Hematopoietic multipotent progenitor cell treated with erythropoietin and hydrocortisone succinate and interleukin-3 and kit ligand, for 17 days (in vitro differentiated cells): ENCODE measurements at regions not wholly inside any gene's neighbourhood (a gene's known extent, or its start where the extent isn't known, plus 50 kb on each side); places are given as distances from the start of the nearest gene placed in this dataset.
"Not testable (repeated sequence)": the region's sequence is repeated elsewhere in the genome, so short reads cannot be mapped to it uniquely, and the experiment has no call there.

ENCODE experiments used
- DNase-seq: peaks from one replicate; pipeline ENCODE4 v3.0.0-alpha.2; 2015; ENCODE audit warnings: low spot score

DNA sequence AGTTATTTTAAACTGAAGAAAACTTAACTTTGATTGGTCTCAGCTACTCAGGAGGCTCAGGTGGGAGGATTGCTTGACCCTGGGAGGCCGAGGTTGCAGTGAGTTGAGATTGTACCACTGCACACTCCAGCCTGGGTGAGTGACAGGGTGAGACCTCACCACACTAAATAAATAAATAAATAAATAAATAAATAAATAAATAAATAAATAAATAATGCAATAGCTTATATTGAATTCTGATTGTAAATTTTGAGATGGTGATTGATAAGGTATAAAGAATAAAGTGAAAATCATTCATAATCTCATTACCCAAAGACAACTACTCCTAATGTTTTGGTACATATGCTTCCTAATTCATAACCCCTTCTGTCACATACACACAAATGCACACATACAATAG is 58.1 kb downstream of the TUBA3C start:
- no peak for DNase-seq

- no peak for DNase-seq
Observed at GRCh38 chr13:19117913-19118739, 63.5 kb downstream of the TUBA3C start.

DNA sequence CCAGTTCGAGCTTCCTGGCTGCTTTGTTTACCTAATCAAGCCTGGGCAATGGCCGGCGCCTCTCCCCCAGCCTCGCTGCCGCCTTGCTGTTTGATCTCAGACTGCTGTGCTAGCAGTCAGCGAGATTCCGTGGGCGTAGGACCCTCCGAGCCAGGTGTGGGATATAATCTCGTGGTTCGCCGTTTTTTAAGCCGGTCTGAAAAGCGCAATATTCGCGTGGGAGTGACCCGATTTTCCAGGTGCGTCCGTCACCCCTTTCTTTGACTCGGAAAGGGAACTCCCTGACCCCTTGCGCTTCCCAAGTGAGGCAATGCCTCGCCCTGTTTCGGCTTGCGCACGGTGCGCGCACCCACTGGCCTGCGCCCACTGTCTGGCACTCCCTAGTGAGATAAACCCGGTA is 72.4 kb downstream of the TUBA3C start:
- DNase-seq: not testable (repeated sequence)

- no peak for DNase-seq
Observed at GRCh38 chr13:19103140-19103539, 78.5 kb downstream of the TUBA3C start.

- DNase-seq: no peak
Observed at GRCh38 chr13:19093369-19093768, 88.3 kb downstream of the TUBA3C start.

DNA sequence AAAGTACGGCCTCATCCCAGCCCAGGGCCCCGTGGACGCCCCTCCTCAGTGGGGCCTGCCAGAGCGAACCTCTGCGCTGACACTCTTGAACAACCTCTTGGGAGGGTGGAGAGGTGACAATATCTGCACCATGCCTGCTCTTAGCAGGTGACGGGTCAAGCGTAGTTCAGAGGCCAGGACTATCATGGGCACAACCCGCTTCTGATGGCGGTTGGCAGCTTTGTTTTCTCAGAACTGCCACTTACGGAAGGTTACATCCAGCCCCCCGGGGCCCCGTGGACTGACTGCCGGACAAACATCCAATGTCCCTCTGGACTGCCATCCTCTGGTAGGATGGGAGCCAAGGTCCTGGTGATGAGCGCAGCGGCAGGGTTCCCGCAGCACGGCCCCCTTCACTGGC is 91.1 kb downstream of the TUBA3C start:
- no peak for DNase-seq

DNA sequence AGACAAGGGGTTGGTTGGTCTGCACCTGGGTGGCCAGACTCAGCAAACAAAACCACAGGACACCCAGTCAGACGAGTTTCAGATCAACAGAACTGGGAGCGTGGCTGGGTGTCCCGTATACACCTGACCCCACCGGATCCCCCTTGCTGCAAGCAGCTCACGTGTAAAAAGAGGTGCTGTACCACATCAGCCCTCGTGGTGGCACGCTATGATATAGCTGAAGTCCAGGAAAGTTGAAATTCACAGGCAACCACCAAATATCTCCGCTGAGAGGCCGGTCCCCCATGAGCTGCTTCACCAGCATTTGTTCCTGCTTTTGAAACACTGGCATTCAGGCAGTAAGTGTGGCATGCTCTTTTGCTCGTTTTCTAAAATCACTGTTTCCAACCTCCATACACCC is 92.3 kb downstream of the TUBA3C start:
- no peak for DNase-seq

DNA sequence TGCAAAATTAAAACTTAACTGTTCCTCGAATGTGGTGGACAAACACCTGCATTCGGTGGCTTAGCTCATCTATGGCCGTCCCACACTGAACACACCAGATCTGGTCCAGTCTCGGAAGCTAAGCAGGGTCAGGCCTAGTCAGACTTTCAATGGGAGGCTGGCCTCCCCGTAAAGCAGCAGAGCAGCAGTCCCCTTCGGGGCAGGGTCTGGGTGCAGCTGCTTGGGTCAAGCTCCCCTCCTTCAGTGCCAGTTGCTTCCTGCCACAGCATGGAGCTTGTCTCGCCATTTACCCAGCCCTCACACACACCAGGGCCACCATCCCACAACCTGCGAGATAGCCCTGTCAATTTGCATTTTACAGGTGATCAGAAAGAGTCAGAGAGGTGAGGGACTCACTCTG is 93.2 kb downstream of the TUBA3C start:
- no peak for DNase-seq

DNA sequence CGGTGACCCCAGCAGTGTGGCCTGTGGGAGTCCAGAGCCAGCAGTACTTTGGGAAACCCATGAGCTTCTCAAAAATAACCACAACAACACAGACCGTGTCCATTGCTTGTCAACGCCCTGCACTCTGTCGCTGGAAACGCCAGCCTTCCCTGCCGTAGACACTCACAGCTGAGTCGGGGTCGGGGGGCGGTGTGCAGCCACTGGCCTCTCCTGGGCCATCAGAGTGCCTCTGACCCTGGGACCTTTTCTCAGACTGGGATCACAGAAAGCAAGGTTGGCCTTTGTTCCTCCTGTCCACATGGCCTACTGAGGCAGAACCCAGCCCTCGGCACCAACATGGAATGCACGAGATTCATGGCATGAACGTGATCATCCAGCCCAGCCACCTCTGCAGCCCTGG is 95.7 kb downstream of the TUBA3C start:
- no peak for DNase-seq

DNA sequence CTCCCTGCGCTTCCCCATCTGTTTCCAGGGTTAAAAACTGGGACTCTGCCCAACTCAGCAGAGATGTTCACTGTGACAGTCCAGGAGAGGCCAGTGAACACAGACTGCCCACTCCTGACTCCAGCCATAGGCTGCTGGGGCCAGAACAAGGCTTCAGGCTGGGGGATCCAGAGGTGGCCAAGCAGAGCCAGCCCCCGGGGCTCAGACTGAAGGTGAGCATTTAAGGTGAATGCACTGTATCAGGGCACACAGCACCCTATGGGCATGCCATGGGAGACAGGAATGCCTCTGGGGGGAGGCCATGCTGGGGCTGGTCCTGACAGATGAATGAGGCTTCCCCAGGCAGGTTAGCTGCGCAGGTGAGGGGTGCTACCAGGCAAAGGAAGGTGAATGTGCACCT is 96.4 kb downstream of the TUBA3C start:
- DNase-seq: no peak

GRCh38 chr13:19083340-19083739 is 98.3 kb downstream of the TUBA3C start:
- no peak for DNase-seq

- no peak for DNase-seq
Observed at GRCh38 chr13:19075418-19075817, 106.2 kb downstream of the TUBA3C start.

GRCh38 chr13:19074519-19074918 is 107.1 kb downstream of the TUBA3C start:
- no peak for DNase-seq

DNA sequence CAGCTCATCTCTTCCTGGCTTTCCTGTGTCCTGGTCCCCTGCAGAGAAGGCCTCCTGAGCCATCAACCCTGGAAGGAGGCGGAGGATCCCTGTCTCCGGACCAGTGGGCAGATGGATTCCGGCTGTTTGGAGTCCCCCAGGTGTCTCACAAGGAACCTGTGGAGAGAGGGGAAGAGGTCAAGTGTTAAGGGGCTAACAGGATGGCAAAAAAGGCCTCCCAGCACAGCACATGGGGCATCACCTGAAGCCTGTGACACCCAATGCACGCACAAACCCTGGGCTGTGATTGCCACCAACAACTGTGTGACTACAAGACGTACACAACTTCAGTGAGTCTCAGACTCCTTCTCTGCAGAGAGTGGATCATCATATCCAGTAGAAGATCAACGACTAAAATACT is 107.5 kb downstream of the TUBA3C start:
- not testable (repeated sequence) for DNase-seq

DNA sequence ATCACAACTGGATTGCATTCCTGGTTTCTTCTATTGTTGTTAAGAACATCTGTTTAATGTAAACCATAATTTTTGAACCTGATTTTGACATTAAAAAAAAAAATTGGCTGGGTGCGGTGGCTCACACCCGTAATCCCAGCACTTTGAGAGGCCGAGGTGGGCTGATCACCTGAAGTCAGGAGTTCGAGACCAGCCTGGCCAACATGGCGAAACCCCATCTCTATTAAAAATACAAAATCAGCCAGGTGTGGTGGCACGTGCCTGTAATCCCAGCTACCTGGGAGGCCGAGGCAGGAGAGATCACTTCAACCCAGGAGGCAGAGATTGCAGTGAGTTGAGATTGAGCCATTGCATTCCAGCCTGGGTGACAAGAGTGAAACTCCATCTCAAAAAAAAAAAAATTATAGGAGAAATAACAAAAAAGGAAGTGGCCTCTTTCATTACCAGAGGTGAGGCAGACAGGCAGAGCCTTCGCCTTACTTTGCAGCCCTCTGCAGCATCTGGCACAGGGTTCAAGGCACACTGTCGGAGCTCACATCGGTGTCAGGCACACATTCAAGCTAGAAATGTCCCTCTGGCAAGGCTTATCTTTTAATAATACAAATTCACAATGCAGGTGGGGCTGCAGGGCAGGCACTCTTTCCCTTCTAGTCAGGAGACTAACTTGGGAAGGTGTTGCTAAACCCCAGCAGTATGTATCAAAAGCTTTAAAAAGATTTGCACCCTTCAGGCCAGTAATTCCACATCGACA is 108.5 kb downstream of the TUBA3C start:
- DNase-seq: not testable (repeated sequence)

GRCh38 chr13:19072543-19072942 is 109.1 kb downstream of the TUBA3C start:
- DNase-seq: no peak

DNA sequence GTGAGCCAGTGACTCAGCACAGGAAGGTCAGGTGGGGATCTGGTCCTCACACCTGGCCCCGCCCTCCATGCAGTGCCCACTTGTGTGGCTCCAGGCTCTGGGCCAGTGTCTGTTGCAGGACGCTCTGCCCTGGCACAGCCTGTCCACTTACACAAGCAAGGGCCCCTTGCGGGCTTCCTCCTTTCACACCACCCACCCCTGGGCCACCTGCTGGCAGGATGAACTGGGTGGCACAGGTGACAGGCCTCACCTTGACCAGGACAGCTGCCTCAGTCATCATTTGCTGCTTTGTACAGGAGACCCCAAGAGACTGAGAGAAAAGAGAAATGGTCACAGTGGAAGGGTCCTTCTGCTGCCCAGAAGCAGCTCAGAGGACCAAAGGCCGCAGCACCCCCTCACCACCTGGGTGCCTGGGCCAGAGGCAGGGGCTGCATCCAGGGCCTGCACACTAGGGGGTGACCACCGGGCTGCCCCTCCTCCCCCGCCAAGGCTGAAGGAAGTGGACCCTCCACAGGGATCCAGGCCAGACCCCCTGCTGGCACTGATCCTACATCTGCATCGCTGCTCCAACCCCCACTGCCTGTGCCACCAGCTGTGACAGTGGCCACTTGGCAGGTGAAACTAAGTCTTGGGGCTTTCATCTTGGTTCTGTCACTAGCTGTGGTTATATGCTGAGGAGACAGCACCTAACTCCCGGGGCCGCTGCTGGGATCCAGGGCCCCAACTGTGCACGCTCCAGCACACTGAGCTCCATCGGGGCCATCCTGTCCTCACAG is 110.3 kb downstream of the TUBA3C start:
- no peak for DNase-seq

DNA sequence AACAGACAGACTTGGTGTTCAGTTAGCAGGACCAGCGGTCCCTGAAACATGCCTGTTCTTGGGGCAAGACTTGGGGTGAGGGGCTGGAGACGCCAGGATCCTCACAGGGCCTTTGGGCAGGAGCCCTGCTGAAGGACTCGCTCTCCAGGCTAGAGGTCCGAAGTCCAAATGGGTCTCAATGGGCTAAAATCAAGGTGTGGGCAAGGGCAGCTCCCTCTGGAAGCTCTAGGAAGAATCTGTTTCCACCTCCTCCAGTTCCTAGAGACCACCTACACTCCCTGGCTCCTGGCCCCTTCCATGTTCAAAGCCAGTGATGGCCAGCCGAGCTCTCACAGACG is 111.3 kb downstream of the TUBA3C start:
- DNase-seq: no peak

- DNase-seq: no peak
Observed at GRCh38 chr13:19069684-19070397, 111.8 kb downstream of the TUBA3C start.

GRCh38 chr13:19068691-19069090 is 112.9 kb downstream of the TUBA3C start:
- no peak for DNase-seq

DNA sequence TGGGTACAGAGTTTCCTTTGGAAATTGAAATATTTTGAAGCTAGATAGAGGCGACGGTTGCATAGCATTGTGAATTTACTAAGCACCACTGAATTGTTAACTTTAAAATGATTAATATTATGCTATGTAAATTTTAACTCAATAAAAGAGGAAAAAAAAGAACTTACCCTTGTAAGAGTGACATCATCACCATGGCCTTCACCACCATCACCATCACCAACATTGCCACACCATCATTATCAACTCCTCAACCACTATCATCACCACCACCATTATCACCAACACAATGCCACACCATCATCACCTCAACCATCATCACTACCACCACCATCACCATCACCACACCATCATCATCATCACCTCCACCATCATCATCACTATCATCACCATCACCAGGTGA is 113.9 kb downstream of the TUBA3C start:
- no peak for DNase-seq

DNA sequence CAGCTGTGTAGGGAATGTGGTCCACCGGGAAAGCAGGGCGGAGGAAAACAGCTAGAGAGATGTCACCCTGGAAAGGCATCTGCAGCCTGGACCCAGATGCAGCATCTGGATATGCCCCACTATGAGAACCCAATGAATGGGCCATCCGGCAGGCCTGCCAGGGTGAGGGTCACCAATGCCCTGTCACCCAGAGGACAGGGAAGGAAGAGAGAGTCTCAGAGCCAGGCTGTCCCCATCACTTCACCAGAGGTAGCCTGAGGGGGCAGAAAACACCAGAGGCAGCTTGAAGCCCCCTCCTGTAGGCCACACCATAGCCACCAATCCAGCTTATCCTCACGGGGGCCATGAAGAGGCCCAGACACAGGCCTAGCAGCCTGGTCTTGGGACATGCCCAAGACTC is 118.8 kb downstream of the TUBA3C start:
- DNase-seq: no peak
